ENCODE measurements at regions not wholly inside any gene's neighbourhood (a gene's known extent, or its start where the extent isn't known, plus 50 kb on each side); places are given as distances from the start of the nearest gene placed in this dataset.

GRCh38 chr12:82015623-82016347 lies 256.6 kb upstream of the PPFIA2 start:
- 0 out of 2 replicates have a peak, but pooled peaks cover 2% of the 10 kb centered on the region for H3K4me1 ChIP-seq (ENCODE audit: low read length)
- H3K27ac ChIP-seq (ENCODE audit: low read length) = no peak overlapping the region
- H3K79me2 ChIP-seq (ENCODE audit: low read length) = no peaks in the 10 kb centered on the region
- no peaks in the 10 kb centered on the region for H4K20me1 ChIP-seq (ENCODE audit: insufficient read depth, low read length)
- H3K27me3 ChIP-seq (replicated peaks; ENCODE audit: insufficient read depth, low read length) = no peaks in the 10 kb centered on the region
- DNase-seq = no peak
- no peak overlapping the region for H2AFZ ChIP-seq (ENCODE audit: low read length)
- H3K9me3 ChIP-seq (replicated peaks; ENCODE audit: insufficient read depth, low read length) = no peaks in the 10 kb centered on the region
- H3K36me3 ChIP-seq (replicated peaks; ENCODE audit: insufficient read depth, low read length) = no peaks in the 10 kb centered on the region
- TF ChIP-seq, protein P1, sequence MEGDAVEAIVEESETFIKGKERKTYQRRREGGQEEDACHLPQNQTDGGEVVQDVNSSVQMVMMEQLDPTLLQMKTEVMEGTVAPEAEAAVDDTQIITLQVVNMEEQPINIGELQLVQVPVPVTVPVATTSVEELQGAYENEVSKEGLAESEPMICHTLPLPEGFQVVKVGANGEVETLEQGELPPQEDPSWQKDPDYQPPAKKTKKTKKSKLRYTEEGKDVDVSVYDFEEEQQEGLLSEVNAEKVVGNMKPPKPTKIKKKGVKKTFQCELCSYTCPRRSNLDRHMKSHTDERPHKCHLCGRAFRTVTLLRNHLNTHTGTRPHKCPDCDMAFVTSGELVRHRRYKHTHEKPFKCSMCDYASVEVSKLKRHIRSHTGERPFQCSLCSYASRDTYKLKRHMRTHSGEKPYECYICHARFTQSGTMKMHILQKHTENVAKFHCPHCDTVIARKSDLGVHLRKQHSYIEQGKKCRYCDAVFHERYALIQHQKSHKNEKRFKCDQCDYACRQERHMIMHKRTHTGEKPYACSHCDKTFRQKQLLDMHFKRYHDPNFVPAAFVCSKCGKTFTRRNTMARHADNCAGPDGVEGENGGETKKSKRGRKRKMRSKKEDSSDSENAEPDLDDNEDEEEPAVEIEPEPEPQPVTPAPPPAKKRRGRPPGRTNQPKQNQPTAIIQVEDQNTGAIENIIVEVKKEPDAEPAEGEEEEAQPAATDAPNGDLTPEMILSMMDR (IDR thresholded peaks at IDR 0.05; ENCODE audit: low read length) = no peak
- TF ChIP-seq EZH2 (optimal IDR thresholded peaks at IDR 0.05; ENCODE audit: low read depth, low read length) (no peak), EZH2phosphoT487 (IDR thresholded peaks at IDR 0.05; ENCODE audit: low read length) (no peak)
- no peak overlapping the region for H3K9ac ChIP-seq (ENCODE audit: low read length)
- no peaks in the 10 kb centered on the region for H3K9me2 ChIP-seq (replicated peaks; ENCODE audit: insufficient read depth, low read length)
- no peaks in the 10 kb centered on the region for H3F3A ChIP-seq (ENCODE audit: insufficient read depth, low read length)
- no peak overlapping the region for H3K4me3 ChIP-seq (ENCODE audit: low read length)
- no peak overlapping the region for H3K4me2 ChIP-seq (ENCODE audit: low read depth, low read length)

- Histone ChIP-seq H3K9me3 (replicated peaks; ENCODE audit: insufficient read depth, low read length) (no peaks in the 10 kb centered on the region), H3K27ac (ENCODE audit: low read length) (no peak overlapping the region), H3K4me3 (ENCODE audit: low read length) (no peak overlapping the region), H3K4me2 (ENCODE audit: low read depth, low read length) (no peak overlapping the region), H3K79me2 (ENCODE audit: low read length) (no peaks in the 10 kb centered on the region), H3K4me1 (ENCODE audit: low read length) (0 out of 2 replicates have a peak, but pooled peaks cover 2% of the 10 kb centered on the region), H3F3A (ENCODE audit: insufficient read depth, low read length) (no peaks in the 10 kb centered on the region), H3K9ac (ENCODE audit: low read length) (no peak overlapping the region), H4K20me1 (ENCODE audit: insufficient read depth, low read length) (no peaks in the 10 kb centered on the region), H3K27me3 (replicated peaks; ENCODE audit: insufficient read depth, low read length) (no peaks in the 10 kb centered on the region), H2AFZ (ENCODE audit: low read length) (no peak overlapping the region), H3K36me3 (replicated peaks; ENCODE audit: insufficient read depth, low read length) (no peaks in the 10 kb centered on the region), H3K9me2 (replicated peaks; ENCODE audit: insufficient read depth, low read length) (no peaks in the 10 kb centered on the region)
- TF ChIP-seq EZH2phosphoT487 (IDR thresholded peaks at IDR 0.05; ENCODE audit: low read length) (no peak), EZH2 (optimal IDR thresholded peaks at IDR 0.05; ENCODE audit: low read depth, low read length) (no peak)
- TF ChIP-seq, protein P1 (IDR thresholded peaks at IDR 0.05; ENCODE audit: low read length) = no peak
- no peak for DNase-seq
These were observed 253.0 kb upstream of the PPFIA2 start for GRCh38 chr12:82012176-82012575.

- no peaks in the 10 kb centered on the region for H4K20me1 ChIP-seq (ENCODE audit: insufficient read depth, low read length)
- no peaks in the 10 kb centered on the region for H3F3A ChIP-seq (ENCODE audit: insufficient read depth, low read length)
- H3K27me3 ChIP-seq (replicated peaks; ENCODE audit: insufficient read depth, low read length) = no peaks in the 10 kb centered on the region
- no peaks in the 10 kb centered on the region for H3K36me3 ChIP-seq (replicated peaks; ENCODE audit: insufficient read depth, low read length)
- no peak overlapping the region for H3K27ac ChIP-seq (ENCODE audit: low read length)
- H3K4me1 ChIP-seq (ENCODE audit: low read length) = no peaks in the 10 kb centered on the region
- H3K9me3 ChIP-seq (replicated peaks; ENCODE audit: insufficient read depth, low read length) = no peaks in the 10 kb centered on the region
- no peak overlapping the region for H3K4me2 ChIP-seq (ENCODE audit: low read depth, low read length)
- H2AFZ ChIP-seq (ENCODE audit: low read length) = no peak overlapping the region
- no peaks in the 10 kb centered on the region for H3K79me2 ChIP-seq (ENCODE audit: low read length)
- no peak for DNase-seq
- H3K9ac ChIP-seq (ENCODE audit: low read length) = no peak overlapping the region
- no peak for TF ChIP-seq EZH2 (optimal IDR thresholded peaks at IDR 0.05; ENCODE audit: low read depth, low read length)
- TF ChIP-seq EZH2phosphoT487 (IDR thresholded peaks at IDR 0.05; ENCODE audit: low read length) = no peak
- TF ChIP-seq, protein P1 (IDR thresholded peaks at IDR 0.05; ENCODE audit: low read length) = no peak
- no peak overlapping the region for H3K4me3 ChIP-seq (ENCODE audit: low read length)
- H3K9me2 ChIP-seq (replicated peaks; ENCODE audit: insufficient read depth, low read length) = no peaks in the 10 kb centered on the region
These were observed 250.4 kb upstream of the PPFIA2 start for GRCh38 chr12:82009524-82009923.

Measured in MM.1S (cell line).